ENCODE measurements at regions not wholly inside any gene's neighbourhood (a gene's known extent, or its start where the extent isn't known, plus 50 kb on each side); places are given as distances from the start of the nearest gene placed in this dataset.

DNA sequence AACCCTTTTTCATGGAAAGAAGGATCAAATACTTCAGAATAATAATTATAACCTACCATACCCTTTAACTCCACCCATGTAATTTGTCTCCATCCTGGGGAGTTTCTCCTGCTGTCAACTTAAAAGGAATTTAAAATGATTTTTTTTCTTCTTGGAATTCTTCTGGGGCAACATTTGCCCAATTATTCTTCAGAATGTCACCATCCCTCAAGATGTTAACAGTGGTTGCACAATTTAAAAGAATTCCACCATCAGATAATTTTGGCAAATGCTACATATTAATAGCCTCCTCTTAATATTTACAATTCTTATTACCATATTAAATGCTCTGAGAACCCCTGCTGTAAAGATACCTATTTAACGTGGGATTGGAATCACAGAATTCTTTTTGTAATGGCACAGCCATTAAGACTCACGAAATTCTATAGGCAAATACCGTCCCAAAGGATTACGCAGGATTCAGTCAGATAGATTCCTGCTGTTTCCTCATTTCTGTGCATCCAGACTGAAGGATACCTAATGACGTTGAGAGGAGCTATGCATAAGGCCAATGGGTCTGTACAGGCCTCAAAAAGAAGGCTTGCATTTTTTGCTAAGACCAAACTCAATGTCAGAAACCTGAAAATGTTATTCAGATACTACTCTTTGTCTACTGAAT lies 177.5 kb downstream of the DAD1 start:
- no peak for DNase-seq

GRCh38 chr14:22410497-22410896 lies 178.5 kb downstream of the DAD1 start:
- DNase-seq = no peak

- DNase-seq = no peak
These were observed 180.0 kb downstream of the DAD1 start for GRCh38 chr14:22409006-22409405.

GRCh38 chr14:22408547-22408946 lies 180.5 kb downstream of the DAD1 start:
- no peak for DNase-seq

- DNase-seq = no peak
These were observed 182.0 kb downstream of the DAD1 start for GRCh38 chr14:22407033-22407432.

GRCh38 chr14:22405201-22405600 lies 183.8 kb downstream of the DAD1 start:
- no peak for DNase-seq

DNA sequence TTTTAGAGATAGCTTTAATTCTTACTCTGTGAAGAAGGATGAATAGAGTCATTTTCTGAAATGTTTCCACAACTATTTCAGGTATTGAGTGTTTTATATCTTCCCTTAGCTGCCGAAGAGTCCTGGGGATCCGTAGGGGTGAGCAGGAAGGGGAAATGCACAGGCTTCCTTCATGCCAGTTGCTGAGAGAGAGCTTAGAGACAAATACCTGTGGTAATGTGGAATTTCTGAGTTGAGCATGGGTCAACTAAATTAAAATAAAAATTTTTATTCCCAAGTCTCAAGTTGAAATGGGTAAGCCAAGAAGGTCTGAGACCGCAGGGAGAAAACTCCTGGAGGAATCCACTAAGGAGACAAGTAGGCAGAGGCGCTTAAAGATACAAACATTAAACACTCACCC lies 185.7 kb downstream of the DAD1 start:
- no peak for DNase-seq

GRCh38 chr14:22400655-22401259 lies 188.3 kb downstream of the DAD1 start:
- no peak for DNase-seq

DNA sequence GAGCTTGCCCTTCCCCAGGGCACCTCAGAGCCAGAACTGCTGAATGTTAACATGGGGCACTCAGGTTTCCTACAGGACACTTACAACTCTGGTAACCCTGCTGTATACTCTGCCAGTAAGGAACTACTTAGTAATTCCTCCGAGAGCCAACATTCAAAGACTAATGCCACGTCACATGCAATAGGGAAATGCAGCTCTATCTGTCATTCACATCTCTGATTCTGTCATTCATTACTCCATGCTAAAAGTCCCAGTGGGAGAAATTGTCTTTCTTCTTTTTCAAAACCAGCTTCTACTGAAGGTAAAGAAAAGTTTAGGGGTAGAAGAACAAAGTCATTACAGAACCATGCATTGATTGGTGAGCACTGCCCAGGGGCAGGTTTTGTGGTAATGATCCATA lies 189.2 kb downstream of the DAD1 start:
- DNase-seq = no peak

DNA sequence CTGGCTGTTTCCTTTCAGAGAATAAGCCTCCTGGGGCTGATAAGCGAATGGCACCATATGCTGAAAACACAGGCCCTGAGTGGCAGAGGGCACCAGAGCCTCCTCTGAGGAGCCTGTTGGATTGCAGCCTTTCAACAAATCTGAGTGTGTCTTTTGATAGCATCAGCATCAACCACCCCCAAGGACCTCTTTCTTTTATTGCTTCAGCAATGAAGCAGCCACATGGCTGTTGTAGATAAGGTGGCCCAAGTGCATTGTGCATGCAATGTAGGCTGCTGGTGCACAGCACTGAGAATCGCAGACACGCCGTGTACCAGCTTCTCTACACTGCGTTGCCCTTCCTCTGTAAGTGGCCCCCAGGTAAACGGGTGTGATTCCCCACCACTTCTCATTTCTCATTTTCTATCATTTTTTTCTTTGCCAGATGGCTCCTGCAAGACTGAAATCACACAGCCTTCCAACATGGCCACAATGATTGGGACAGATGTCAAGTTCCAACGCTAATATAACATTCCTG lies 191.7 kb downstream of the DAD1 start:
- no peak for DNase-seq

DNA sequence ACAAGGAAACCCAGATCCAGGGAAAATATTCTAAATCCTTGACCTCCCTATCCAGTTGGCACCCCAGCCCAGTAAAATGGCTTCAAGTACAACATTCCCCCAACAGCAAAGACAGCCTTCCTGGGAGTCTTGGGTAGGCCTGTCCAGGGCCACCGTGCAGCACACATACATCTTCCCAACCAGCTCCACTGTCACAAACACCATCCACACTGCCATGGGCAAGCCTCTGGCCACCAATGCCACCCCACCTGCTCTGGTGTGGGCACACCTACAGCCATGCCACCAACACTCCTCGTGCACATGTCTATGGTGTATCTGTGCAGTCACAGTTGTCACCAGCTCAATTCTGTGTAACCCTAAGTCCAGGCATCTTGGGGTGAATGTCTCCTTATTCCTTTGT lies 193.2 kb downstream of the DAD1 start:
- DNase-seq = no peak

- no peak for DNase-seq
These were observed 194.4 kb downstream of the DAD1 start for GRCh38 chr14:22394616-22395015.

DNA sequence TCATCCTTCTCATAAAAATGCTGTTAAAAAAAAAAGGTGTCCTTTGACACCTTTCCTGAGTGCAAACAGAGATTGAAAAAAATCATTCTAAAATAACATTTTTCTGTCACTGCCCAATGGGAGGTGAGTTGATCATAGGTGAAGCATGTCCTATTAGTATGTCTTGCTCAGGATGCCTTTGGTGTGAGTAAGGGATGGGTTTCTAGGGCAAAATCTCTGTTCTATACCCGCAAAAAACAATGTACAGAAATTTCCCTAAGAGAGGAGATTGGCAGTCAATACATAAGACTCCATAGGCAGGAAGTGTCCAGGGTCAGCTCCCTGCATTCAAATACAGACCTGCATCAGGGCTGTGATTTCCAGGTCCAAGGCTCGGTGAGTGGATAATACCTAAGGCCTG lies 195.2 kb downstream of the DAD1 start:
- DNase-seq = no peak

DNA sequence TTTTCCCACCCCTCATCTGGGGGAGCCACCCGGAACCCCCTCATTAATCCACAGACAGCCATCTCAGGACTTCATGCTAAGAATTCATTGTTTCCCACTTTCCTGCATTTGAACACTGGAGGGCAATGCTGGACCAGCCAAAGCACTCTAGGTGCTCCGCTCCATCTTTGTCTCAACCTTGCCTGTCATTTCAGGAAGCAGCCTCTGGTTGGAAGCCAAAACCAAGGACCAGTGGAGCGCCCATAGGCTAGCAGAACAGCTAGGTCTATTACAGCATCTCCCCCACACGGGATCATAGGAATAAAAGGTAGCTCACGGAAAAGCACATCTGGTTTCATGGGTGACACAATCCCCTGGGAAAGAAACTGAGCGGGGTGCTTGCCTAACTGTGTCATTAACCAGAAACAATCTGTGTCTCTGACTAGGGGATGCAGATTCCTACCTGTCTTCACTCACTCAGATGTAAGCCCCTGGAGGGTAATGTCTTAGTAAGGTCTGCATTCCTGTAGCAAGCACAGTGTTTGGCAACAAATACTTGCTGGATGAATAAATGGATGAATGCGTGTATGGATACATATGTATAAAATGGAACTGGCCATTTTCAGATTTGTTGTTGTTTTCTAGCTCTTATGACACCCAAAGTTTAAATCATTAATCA lies 197.0 kb downstream of the DAD1 start:
- DNase-seq = no peak

DNA sequence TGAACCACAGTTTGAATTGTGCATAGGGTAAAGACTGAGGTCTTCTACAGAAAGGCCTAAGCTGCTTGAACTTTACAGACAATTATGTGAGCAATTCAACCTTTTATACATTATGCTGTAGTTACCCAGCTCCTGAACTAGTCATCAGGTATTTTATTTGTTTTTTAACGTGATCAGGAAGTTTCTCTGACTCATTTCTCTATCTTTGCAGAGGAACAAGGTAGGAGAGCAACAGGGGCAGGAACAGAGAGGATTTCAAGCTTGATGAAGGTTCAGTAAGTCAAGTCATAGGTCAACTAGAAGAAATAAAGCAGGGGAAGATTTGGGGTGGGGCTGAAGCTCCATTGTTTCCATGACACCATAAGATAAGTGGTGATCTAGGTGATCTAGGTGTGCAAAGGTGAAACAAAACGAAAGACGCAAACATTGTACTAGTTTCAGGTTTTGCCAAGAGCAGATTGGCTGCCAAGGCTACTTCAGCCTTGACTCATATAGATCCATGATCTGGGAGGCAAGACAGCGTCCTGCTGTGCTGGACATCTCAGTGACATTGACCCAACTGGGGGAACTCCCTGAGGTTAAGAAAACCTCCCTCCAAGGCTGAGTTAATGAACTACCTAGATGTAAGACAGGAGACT lies 198.1 kb downstream of the DAD1 start:
- DNase-seq = no peak

GRCh38 chr14:22390195-22390594 lies 198.8 kb downstream of the DAD1 start:
- no peak for DNase-seq

GRCh38 chr14:22388669-22389595 lies 200.1 kb downstream of the DAD1 start:
- no peak for DNase-seq

- DNase-seq = no peak
These were observed 201.2 kb downstream of the DAD1 start for GRCh38 chr14:22387776-22388241.

DNA sequence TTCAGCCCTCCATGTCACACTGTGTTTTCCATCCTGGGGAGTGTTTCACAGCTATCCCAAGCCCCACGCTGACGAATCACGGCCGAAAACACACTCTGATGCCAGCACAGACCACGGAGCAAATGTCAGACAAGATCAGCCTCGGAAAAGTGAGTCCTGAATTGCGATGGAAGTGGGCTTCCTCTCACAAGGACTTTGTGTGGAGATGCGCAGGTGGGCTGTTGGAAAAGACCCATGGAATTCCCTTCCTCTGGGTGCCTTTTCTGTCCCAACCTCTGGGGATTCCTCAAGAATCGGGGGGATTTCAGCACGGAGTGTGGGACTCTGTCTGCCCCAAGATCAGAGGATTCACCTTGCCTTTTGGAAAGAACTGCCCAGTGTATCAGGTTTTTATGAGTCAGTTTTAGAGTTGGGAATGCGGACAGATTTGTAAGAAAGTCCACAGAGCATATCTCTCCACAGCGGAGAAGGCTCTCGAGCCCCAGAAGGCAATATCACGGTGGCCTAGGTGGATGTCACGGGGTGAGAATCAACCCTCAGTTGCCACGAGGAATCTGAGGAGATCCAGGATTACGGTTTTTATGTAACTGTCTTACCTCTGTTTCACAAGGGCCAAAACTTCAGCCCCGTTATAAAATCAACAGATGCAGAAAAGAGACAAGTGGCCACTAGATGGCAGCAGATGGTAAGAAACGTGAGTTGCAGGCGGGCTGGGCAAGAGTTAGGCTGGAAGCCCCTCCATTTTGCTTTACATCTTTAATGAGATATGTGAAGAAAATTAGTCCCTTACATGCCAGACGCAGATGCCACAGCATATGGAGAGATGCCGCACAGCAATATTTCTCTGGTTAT lies 201.9 kb downstream of the DAD1 start:
- DNase-seq = peak; percentile 73

DNA sequence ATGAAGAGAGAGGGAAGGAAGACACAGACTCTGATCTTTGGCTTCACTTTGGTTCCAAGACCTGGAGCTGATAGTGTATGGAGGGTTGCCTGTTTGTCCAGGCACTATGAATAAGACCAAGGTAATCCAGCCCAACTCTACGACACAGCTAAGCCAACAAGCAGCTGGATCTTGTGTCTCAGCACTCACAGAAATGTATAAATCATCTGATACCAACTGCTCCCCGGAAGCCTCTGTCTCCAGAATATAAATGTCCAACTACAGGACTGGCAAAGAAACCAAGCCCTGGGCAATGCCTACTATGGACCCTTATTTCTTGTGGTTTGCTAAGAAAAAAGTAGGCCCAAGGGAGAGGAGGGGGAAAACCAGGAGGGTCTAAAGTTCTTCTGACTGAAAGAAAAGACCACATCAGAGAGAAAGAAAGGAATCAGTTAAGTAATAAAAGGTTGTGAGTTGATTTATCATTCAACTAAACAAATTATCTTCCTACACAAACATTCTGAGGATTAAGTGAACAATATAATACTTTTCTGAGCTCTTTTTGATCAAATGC lies 204.0 kb downstream of the DAD1 start:
- DNase-seq = no peak

DNA sequence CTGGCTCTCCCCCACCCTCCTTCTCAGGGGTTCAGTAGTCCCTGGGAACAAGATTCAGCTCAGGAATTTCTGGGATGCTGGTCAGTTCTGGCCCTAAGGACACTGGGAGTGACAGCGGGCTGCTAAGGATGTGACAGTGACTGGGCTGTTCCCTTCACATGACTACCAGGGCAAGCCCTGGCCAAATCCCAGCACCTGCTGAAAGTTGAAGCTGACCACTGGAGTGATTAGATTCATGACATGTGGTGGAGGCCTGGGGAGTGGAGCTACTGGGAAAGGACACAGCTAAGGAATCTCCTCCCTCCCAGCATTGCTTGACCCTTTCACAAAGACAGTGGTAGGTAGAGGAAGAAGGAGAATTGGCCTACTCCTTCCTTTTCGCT lies 204.9 kb downstream of the DAD1 start:
- no peak for DNase-seq
